ENCODE measurements at regions not wholly inside any gene's neighbourhood (a gene's known extent, or its start where the extent isn't known, plus 50 kb on each side); places are given as distances from the start of the nearest gene placed in this dataset.
"Not testable (repeated sequence)": the region's sequence is repeated elsewhere in the genome, so short reads cannot be mapped to it uniquely, and the experiment has no call there.

DNA sequence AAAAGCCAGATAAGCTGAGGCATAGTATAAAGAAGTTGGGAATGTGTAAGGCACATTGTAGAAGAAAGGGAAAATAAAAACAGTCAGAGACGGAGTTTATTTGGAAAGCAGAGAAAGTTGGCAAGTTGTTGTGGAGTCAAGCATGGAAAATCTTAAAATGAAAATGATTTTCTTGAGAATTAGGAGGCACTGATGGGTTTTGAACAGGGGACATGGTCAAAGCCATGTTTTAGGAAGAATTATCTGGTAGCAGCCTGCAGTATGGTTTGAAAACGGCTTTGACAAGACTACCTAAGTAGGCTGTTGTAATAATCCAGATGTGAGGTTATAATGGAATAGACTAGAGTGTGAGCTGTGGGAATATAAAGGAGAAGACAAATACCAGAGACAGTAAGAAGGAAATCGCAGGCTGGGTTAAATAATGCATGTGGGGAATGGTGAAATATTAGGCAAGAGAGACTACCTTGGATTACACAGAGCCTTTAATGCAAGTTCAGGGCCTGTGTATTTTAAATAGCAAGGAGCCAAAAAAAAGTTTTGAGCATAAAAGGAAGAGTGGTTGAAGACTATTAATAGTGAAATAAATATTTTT is 130.4 kb upstream of the MEOX2 start:
- TF ChIP-seq, protein P1, sequence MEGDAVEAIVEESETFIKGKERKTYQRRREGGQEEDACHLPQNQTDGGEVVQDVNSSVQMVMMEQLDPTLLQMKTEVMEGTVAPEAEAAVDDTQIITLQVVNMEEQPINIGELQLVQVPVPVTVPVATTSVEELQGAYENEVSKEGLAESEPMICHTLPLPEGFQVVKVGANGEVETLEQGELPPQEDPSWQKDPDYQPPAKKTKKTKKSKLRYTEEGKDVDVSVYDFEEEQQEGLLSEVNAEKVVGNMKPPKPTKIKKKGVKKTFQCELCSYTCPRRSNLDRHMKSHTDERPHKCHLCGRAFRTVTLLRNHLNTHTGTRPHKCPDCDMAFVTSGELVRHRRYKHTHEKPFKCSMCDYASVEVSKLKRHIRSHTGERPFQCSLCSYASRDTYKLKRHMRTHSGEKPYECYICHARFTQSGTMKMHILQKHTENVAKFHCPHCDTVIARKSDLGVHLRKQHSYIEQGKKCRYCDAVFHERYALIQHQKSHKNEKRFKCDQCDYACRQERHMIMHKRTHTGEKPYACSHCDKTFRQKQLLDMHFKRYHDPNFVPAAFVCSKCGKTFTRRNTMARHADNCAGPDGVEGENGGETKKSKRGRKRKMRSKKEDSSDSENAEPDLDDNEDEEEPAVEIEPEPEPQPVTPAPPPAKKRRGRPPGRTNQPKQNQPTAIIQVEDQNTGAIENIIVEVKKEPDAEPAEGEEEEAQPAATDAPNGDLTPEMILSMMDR (conservative IDR thresholded peaks at IDR 0.05; ENCODE audit: low read depth) = no peak
- DNase-seq (ENCODE audit: low spot score) = no peak
- no peak overlapping the region for H3K27ac ChIP-seq
- ChIA-PET CTCF (no interaction called here), POLR2A (ENCODE audit: low non-redundant PET) (no interaction called here)

DNA sequence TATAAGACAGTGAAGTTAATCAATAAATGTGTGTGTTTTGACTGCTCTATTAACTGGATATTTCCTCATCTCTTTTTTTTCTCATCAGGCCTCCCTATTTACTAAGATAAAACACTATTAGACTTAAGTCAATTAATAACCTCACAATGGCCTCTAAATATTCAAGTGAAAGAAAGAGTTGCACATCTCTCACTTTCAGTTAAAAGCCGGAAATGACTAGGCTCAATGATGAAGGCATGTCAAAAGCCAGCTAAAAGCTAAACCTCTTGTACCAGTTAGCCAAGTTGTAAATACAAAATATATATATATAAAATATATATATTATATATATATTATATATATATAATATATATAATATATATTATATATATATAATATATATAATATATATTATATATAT is 127.0 kb upstream of the MEOX2 start:
- DNase-seq (ENCODE audit: low spot score) = no peak
- TF ChIP-seq, protein P1 (conservative IDR thresholded peaks at IDR 0.05; ENCODE audit: low read depth) = no peak
- CTCF ChIA-PET = no interaction called here

DNA sequence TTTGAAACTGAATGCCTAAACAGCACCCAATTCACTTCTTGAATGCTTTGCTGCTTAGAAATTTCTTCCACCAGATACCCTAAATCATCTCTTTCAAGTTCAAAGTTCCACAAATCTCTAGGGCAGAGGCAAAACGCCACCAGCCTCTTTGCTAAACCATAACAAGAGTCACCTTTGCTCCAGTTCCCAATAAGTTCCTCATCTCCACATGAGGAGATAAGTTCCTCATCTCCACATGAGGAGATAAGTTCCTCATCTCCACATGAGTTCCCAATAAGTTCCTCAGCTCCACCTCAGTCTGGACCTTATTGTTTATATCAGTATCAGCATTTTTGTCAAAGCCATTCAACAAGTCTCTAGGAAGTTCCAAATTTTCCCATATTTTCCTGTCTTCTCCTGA is 123.9 kb upstream of the MEOX2 start:
- POLR2A ChIA-PET (ENCODE audit: low non-redundant PET); DNase-seq (ENCODE audit: low spot score); H3K27ac ChIP-seq; CTCF ChIA-PET: not testable (repeated sequence)

More for the DNA sequence above, 127.0 kb upstream of the MEOX2 start:
- H3K27ac ChIP-seq = no peak overlapping the region
- POLR2A ChIA-PET (ENCODE audit: low non-redundant PET) = no interaction called here

DNA sequence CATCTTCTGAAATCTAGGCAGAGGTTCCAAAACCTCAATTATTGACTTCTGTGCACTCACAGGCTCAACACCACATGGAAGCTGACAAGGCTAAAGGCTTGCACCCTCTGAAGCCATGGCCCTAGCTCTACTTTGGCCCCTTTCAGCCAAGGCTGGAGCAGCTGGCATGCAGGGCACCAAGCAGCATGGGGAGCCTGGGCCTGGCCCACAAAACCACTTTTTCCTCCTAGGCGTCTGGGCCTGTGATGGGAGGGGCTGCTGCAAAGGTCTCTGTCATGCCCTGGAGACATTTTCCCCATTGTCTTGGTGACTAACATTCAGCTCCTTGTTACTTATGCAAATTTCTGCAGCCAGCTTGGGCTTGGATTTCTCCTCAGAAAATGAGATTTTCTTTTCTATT is 123.5 kb upstream of the MEOX2 start:
- DNase-seq (ENCODE audit: low spot score); POLR2A ChIA-PET (ENCODE audit: low non-redundant PET); H3K27ac ChIP-seq; CTCF ChIA-PET: not testable (repeated sequence)

DNA sequence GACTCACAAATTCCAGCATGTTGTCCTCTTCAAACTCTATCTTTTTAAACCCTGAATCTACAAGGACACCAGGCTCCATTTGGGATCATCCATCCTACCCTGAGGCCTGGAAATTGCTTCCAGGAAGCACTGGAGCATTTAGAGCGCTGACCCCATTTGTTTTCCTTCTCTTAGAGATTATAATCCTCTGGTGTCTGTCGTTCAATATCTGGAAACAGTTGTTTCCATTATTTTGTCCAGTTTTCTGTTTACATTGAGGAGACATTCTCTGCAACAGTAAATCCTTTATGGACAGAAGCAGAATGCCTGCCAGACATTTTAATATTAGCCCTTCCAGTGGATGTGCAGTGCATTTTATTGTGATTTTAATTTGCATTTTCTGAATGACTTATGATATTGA is 119.4 kb upstream of the MEOX2 start:
- no peak for DNase-seq (ENCODE audit: low spot score)
- H3K27ac ChIP-seq = no peak overlapping the region
- TF ChIP-seq, protein P1 (conservative IDR thresholded peaks at IDR 0.05; ENCODE audit: low read depth) = no peak
- ChIA-PET POLR2A (ENCODE audit: low non-redundant PET) (no interaction called here), CTCF (no interaction called here)

DNA sequence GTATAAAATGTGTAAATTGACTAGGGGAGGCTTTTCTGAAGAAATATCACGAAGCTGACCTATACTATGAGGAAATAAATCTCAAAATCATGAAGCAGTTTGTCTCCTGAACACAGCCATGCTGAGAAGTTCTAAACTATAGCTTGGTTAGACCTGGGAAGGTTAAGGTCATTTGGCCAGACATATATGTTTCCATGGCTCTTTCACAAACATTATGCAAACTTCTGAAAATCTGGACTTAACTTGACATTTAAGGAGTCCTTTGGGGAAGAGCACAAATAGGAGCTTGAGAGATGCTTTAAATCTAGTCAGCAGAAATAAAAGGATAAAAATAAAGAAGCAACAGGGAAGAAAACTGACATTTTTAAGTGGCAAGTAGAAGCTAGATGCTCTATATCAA is 115.9 kb upstream of the MEOX2 start:
- no peak overlapping the region for H3K27ac ChIP-seq
- CTCF ChIA-PET = no interaction called here
- no peak for DNase-seq (ENCODE audit: low spot score)
- TF ChIP-seq, protein P1 (conservative IDR thresholded peaks at IDR 0.05; ENCODE audit: low read depth) = no peak
- POLR2A ChIA-PET (ENCODE audit: low non-redundant PET) = no interaction called here

DNA sequence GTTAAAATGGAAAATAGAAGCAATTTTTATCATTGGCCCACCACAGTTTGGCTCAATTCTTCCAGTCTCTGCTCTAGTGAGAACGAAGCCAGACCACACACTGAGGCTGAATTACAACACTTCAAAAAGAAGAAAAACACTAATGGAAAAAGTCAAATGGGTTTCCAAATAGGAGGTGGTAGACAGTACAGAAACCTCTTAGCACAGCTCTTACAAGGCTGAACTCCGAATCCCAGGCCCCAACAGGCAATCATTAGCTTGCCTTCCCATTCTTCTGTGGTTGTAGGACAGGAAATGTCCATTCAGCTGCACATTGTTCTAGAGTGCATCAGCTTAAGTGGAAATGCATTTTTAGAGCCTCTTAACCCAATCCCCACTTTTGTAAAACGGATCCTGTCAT is 115.1 kb upstream of the MEOX2 start:
- no peak overlapping the region for H3K27ac ChIP-seq
- CTCF ChIA-PET = no interaction called here
- TF ChIP-seq, protein P1 (conservative IDR thresholded peaks at IDR 0.05; ENCODE audit: low read depth) = no peak
- DNase-seq (ENCODE audit: low spot score) = no peak
- POLR2A ChIA-PET (ENCODE audit: low non-redundant PET) = no interaction called here

DNA sequence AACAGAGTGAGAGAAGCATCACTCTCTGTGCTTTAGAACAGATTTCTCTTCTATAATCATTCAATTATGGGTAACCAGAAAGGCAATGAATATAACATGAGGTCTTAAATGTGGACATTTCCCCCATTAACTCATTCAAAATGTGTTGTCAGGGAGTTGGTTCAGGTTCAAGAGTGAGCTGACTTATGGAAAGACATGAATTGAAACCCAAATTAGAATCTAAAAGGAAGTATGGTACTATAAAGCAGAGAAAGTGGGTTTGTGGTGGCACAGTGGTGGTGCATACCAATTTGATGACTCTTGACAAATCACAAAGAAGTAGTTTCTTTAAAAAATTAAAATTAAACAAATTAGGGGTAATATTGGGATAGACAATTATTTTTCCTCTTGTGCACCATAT is 114.6 kb upstream of the MEOX2 start:
- TF ChIP-seq, protein P1 (conservative IDR thresholded peaks at IDR 0.05; ENCODE audit: low read depth) = no peak
- DNase-seq (ENCODE audit: low spot score) = no peak
- ChIA-PET CTCF (interaction anchor here (0.6 kb wide), 1 partner anchor 41 kb away, joined by 4 read pairs; no protein-coding TSS in a partner anchor), POLR2A (ENCODE audit: low non-redundant PET) (no interaction called here)
- H3K27ac ChIP-seq = no peak overlapping the region
